H9 (cell line): ENCODE measurements at regions not wholly inside any gene's neighbourhood (a gene's known extent, or its start where the extent isn't known, plus 50 kb on each side); places are given as distances from the start of the nearest gene placed in this dataset.

Experiments
- DNase-seq: peaks from one replicate; pipeline ENCODE4 v3.0.0-alpha.2; 2017
- H2AFZ ChIP-seq: one replicate; pipeline ENCODE4 v1.6.1; 2013; ENCODE audit warnings: mild to moderate bottlenecking, low read length, control low read depth, moderate library complexity
- H2AK5ac ChIP-seq: 2 replicates; pipeline ENCODE4 v1.6.1; 2013; ENCODE audit warnings: low read length, control low read depth, mixed read lengths; ENCODE audit not compliant: insufficient read length
- H2BK120ac ChIP-seq: one replicate; pipeline ENCODE4 v1.6.1; 2013; ENCODE audit warnings: low read depth, mild to moderate bottlenecking, low read length, control low read depth, inconsistent platforms; ENCODE audit not compliant: poor library complexity, severe bottlenecking
- H2BK12ac ChIP-seq: 2 replicates; pipeline ENCODE4 v1.6.1; 2013; ENCODE audit warnings: low read length, control low read depth, mixed read lengths, low read depth; ENCODE audit not compliant: insufficient read length
- H2BK15ac ChIP-seq: 2 replicates; pipeline ENCODE4 v1.6.1; 2013; ENCODE audit warnings: low read depth, low read length, control low read depth
- H2BK20ac ChIP-seq: one replicate; pipeline ENCODE4 v1.6.1; 2013; ENCODE audit warnings: low read depth, mild to moderate bottlenecking, low read length, control low read depth, inconsistent platforms; ENCODE audit not compliant: poor library complexity, severe bottlenecking
- H2BK5ac ChIP-seq: 2 replicates; pipeline ENCODE4 v1.6.1; 2013; ENCODE audit warnings: low read length, control low read depth, mixed read lengths; ENCODE audit not compliant: insufficient read length
- H3K14ac ChIP-seq: 2 replicates; pipeline ENCODE4 v1.6.1; 2013; ENCODE audit warnings: low read length, control low read depth; ENCODE audit not compliant: insufficient read depth
- H3K18ac ChIP-seq: 2 replicates; pipeline ENCODE4 v1.6.1; 2013; ENCODE audit warnings: low read depth, mild to moderate bottlenecking, mixed read lengths, low read length, control low read depth; ENCODE audit not compliant: insufficient read length
- H3K23ac ChIP-seq: 2 replicates; pipeline ENCODE4 v1.6.1; 2013; ENCODE audit warnings: low read length, control low read depth, mixed read lengths, low read depth; ENCODE audit not compliant: insufficient read length
- H3K23me2 ChIP-seq: 2 replicates; pipeline ENCODE4 v1.6.1; 2013; ENCODE audit warnings: low read depth, mild to moderate bottlenecking, mixed read lengths, low read length, control low read depth; ENCODE audit not compliant: insufficient read length, poor library complexity, severe bottlenecking
- H3K27ac ChIP-seq: 2 replicates; pipeline ENCODE4 v1.5.1; 2013; ENCODE audit warnings: low read length, control low read depth, mixed read lengths, low read depth; ENCODE audit not compliant: insufficient read length
- H3K27me3 ChIP-seq: 2 replicates; pipeline ENCODE4 v1.6.1; 2013; ENCODE audit warnings: low read length, control low read depth, inconsistent platforms; ENCODE audit not compliant: insufficient read depth
- H3K4ac ChIP-seq: 2 replicates; pipeline ENCODE4 v1.6.1; 2013; ENCODE audit warnings: low read depth, mild to moderate bottlenecking, control low read depth, inconsistent platforms, low read length, moderate library complexity
- H3K4me1 ChIP-seq: 2 replicates; pipeline ENCODE4 v1.6.1; 2013; ENCODE audit warnings: low read length, control low read depth, inconsistent platforms; ENCODE audit not compliant: insufficient read depth
- H3K4me2 ChIP-seq: 2 replicates; pipeline ENCODE4 v1.6.1; 2013; ENCODE audit warnings: low read length, control low read depth, mixed read lengths; ENCODE audit not compliant: insufficient read length, insufficient read depth
- H3K56ac ChIP-seq: 2 replicates; pipeline ENCODE4 v1.6.1; 2013; ENCODE audit warnings: low read depth, mild to moderate bottlenecking, mixed read lengths, low read length, control low read depth; ENCODE audit not compliant: insufficient read length
- H3K79me1 ChIP-seq: 2 replicates; pipeline ENCODE4 v1.6.1; 2013; ENCODE audit warnings: low read depth, mild to moderate bottlenecking, moderate library complexity, low read length, control low read depth, inconsistent platforms; ENCODE audit not compliant: insufficient read depth, poor library complexity, severe bottlenecking
- H3K79me2 ChIP-seq: 2 replicates; pipeline ENCODE4 v1.6.1; 2013; ENCODE audit warnings: low read length, control low read depth, inconsistent platforms; ENCODE audit not compliant: insufficient read depth
- H3K9ac ChIP-seq: 2 replicates; pipeline ENCODE4 v1.6.1; 2013; ENCODE audit warnings: low read length, control low read depth, mixed read lengths; ENCODE audit not compliant: insufficient read length; ENCODE audit errors: extremely low read depth
- H3K9me3 ChIP-seq: one replicate; pipeline ENCODE4 v1.6.1; 2013; ENCODE audit warnings: low read depth, low read length, inconsistent platforms; ENCODE audit not compliant: control insufficient read depth
- H3T11ph ChIP-seq: one replicate; pipeline ENCODE4 v1.6.1; 2013; ENCODE audit warnings: mild to moderate bottlenecking, low read length, control low read depth, inconsistent platforms
- H4K20me1 ChIP-seq: one replicate; pipeline ENCODE4 v1.6.1; 2013; ENCODE audit not compliant: control insufficient read depth, insufficient read length, insufficient read depth
- H4K5ac ChIP-seq: 2 replicates; pipeline ENCODE4 v1.6.1; 2013; ENCODE audit warnings: low read depth, mild to moderate bottlenecking, mixed read lengths, low read length, control low read depth; ENCODE audit not compliant: insufficient read length
- H4K8ac ChIP-seq: replicated peaks from 2 replicates; pipeline ENCODE4 v1.6.1; 2013; ENCODE audit warnings: low read length, control low read depth, mixed read lengths, low read depth; ENCODE audit not compliant: insufficient read length
- H4K91ac ChIP-seq: 2 replicates; pipeline ENCODE4 v1.6.1; 2013; ENCODE audit warnings: low read depth, mild to moderate bottlenecking, moderate library complexity, mixed read lengths, low read length, control low read depth; ENCODE audit not compliant: insufficient read length
- H3K27ac Mint-ChIP-seq, 3 experiments: 2 replicates in 2 of 3; 3 replicates in 1 of 3; pipeline ENCODE4 v1.8.0; 2020 to 2021; ENCODE audit warnings: mixed read lengths in 3 of 3, mild to moderate bottlenecking in 1 of 3, moderate library complexity in 1 of 3
- H3K27me3 Mint-ChIP-seq: 2 replicates; pipeline ENCODE4 v1.8.0; 2021; ENCODE audit warnings: low read depth, mild to moderate bottlenecking, moderate library complexity, mixed read lengths
- H3K36me3 Mint-ChIP-seq, 3 experiments: 2 replicates in 2 of 3; 3 replicates in 1 of 3; pipeline ENCODE4 v1.8.0; 2020 to 2021; ENCODE audit warnings: low read depth in 3 of 3, mixed read lengths in 3 of 3; ENCODE audit not compliant: insufficient read depth in 1 of 3
- H3K4me1 Mint-ChIP-seq, 2 experiments: 2 replicates each; pipeline ENCODE4 v1.8.0; 2020; ENCODE audit warnings: mixed read lengths in 2 of 2
- H3K4me3 Mint-ChIP-seq, 2 experiments: 2 replicates in 1 of 2; 3 replicates in 1 of 2; pipeline ENCODE4 v1.8.0; 2020 to 2021; ENCODE audit warnings: mild to moderate bottlenecking in 2 of 2, mixed read lengths in 2 of 2, moderate library complexity in 1 of 2
- H3K9me3 Mint-ChIP-seq, 2 experiments: 2 replicates in 1 of 2; 3 replicates in 1 of 2; pipeline ENCODE4 v1.8.0; 2020; ENCODE audit warnings: mild to moderate bottlenecking in 2 of 2, mixed read lengths in 2 of 2, moderate library complexity in 1 of 2
- CTCF ChIP-seq: fragments of 200-600 bp; sonication (generic); conservative IDR thresholded peaks from 3 replicates; pipeline ENCODE4 v1.8.0; 2021; ENCODE audit warnings: antibody characterized with exemption, mild to moderate bottlenecking
- WGBS: extraction: QIAGEN DNeasy Blood & Tissue Kit; methylation state at CpG from one replicate; pipeline ENCODE4 v1.1.7; 2013; ENCODE audit warnings: missing lambda C conversion rate, low lambda C conversion rate, mixed read lengths; ENCODE audit not compliant: insufficient read length; ENCODE audit errors: extremely low coverage; 5-methylcytosine and 5-hydroxymethylcytosine counted together

GRCh38 chr5:155836089-155836803, 490.7 kb upstream of the SGCD start:
- Histone ChIP-seq H2BK12ac (no peak overlapping the region), H4K5ac (no peak overlapping the region), H3K4me2 (no peak overlapping the region), H2AK5ac (no peak overlapping the region), H4K8ac (no peak overlapping the region), H3K4me1 (no peaks in the 10 kb centered on the region), H2BK5ac (no peak overlapping the region), H3K23me2 (no peaks in the 10 kb centered on the region), H2AFZ (no peak overlapping the region), H4K20me1 (no peaks in the 10 kb centered on the region), H3K14ac (no peak overlapping the region), H2BK120ac (no peak overlapping the region), H3T11ph (no peak overlapping the region), H3K18ac (no peak overlapping the region), H3K9me3 (no peaks in the 10 kb centered on the region), H3K56ac (no peak overlapping the region), H3K9ac (no peak overlapping the region), H3K4ac (no peak overlapping the region), H2BK20ac (no peak overlapping the region), H3K79me1 (no peaks in the 10 kb centered on the region), H3K79me2 (no peaks in the 10 kb centered on the region), H3K23ac (no peak overlapping the region), H3K27ac (no peak overlapping the region), H3K27me3 (no peaks in the 10 kb centered on the region), H2BK15ac (no peak overlapping the region), H4K91ac (no peak overlapping the region)
- Mint-ChIP-seq H3K9me3 (no peaks in the 10 kb centered on the region), H3K27ac (no peak overlapping the region), H3K4me3 (no peak overlapping the region), H3K4me1 (peaks cover 0 to 4% of the 10 kb centered on the region in 2 experiments; a peak in 1 of 4 replicates), H3K36me3 (no peaks in the 10 kb centered on the region), H3K27me3 (no peaks in the 10 kb centered on the region)
- no peak for TF ChIP-seq CTCF
- no CpG with 5 or more reads among the region's 4 CpGs for WGBS
- no peak for DNase-seq
